Stomach smooth muscle (tissue), 2 donors: ENCODE measurements at regions not wholly inside any gene's neighbourhood (a gene's known extent, or its start where the extent isn't known, plus 50 kb on each side); places are given as distances from the start of the nearest gene placed in this dataset.

Experiments used
- H3K27ac ChIP-seq: one replicate; pipeline ENCODE4 v1.7.0; 2013; ENCODE audit warnings: mild to moderate bottlenecking, low read length, inconsistent platforms
- H3K27me3 ChIP-seq, 2 donors: one replicate each; pipeline ENCODE4 v1.7.0; 2013; ENCODE audit warnings: low read length in 2 of 2; ENCODE audit not compliant: insufficient read depth in 2 of 2, control insufficient read depth in 1 of 2
- H3K36me3 ChIP-seq, 2 donors: one replicate each; pipeline ENCODE4 v1.7.0; 2013; ENCODE audit warnings: low read length in 2 of 2; ENCODE audit not compliant: control insufficient read depth in 2 of 2, insufficient read depth in 2 of 2
- H3K4me1 ChIP-seq: one replicate; pipeline ENCODE4 v1.7.0; 2013; ENCODE audit warnings: low read length; ENCODE audit not compliant: control insufficient read depth, insufficient read depth
- H3K4me3 ChIP-seq, 2 donors: one replicate each; pipeline ENCODE4 v1.7.0; 2013; ENCODE audit warnings: low read length in 2 of 2
- H3K9ac ChIP-seq, 2 donors: one replicate each; pipeline ENCODE4 v1.7.0; 2013; ENCODE audit warnings: low read length in 2 of 2, mild to moderate bottlenecking in 1 of 2
- H3K9me3 ChIP-seq, 2 donors: one replicate each; pipeline ENCODE4 v1.7.0; 2013; ENCODE audit warnings: low read length in 2 of 2; ENCODE audit not compliant: control insufficient read depth in 2 of 2
- donor health status: healthy.
- donor health status: Pancreatic carcinoma.

DNA sequence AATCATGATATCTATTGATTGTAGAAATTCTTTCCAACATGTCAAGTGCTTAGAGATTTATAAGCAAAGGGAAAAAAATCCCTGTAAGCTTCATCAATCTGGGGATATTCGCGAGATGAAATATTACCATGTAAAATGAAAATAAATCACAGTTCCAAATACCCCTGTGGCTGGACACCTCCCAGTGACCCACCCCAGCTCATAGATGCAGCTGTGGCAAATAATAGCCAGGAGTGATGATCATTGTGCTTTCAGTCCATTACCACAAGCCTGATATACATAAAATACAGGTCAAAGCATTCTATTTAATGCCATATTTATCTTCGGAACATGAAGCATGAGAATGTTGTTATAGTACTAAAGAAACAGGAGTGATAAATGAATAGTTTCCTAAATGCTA lies 274.9 kb upstream of the LRRC7 start:
- H3K27me3 ChIP-seq: no peaks in the 10 kb centered on the region
- H3K36me3 ChIP-seq: no peaks in the 10 kb centered on the region
- no peak overlapping the region for H3K4me3 ChIP-seq
- no peak overlapping the region for H3K27ac ChIP-seq
- H3K9me3 ChIP-seq: no peaks in the 10 kb centered on the region
- H3K9ac ChIP-seq: no peak overlapping the region
- H3K4me1 ChIP-seq: no peaks in the 10 kb centered on the region

DNA sequence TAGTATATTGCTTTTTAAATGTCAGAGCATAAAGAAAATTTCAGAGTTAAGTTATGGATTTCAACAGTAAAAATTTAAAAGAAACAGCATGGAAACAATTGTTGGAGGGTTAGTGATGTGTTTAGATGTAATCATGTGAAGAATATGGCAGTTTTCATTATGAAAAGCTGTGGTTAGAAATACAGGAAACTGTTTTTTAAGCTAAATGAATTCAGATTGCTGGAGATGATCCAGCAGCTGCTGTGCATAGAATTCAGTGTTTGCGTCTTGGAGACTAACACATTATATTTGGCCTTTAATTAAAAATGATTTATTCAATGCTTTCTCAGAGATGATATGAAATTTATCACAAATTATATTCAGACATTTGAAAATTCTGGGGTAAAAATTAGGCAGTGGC lies 273.6 kb upstream of the LRRC7 start:
- H3K36me3 ChIP-seq: no peaks in the 10 kb centered on the region
- no peaks in the 10 kb centered on the region for H3K9me3 ChIP-seq
- no peaks in the 10 kb centered on the region for H3K27me3 ChIP-seq
- no peak overlapping the region for H3K4me3 ChIP-seq
- H3K9ac ChIP-seq: no peak overlapping the region
- no peaks in the 10 kb centered on the region for H3K4me1 ChIP-seq
- no peak overlapping the region for H3K27ac ChIP-seq

DNA sequence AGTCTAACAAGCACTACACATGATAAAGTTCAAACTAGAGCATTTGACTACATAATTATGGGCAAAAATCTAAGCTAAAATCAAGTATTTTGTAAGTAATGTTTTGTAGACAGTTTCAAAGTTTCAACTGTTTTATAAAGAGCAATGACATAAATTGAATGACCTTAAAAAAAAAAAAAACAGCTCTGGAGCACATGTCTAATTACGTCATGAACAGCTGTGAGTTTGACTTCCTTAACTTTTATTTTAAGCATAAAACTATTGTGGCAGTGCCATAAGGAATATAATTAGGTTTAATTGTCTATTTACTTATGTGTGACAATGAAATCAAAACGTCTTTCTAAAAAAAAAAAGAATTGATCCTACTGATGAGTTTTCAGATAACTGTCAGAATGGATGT lies 272.5 kb upstream of the LRRC7 start:
- Histone ChIP-seq H3K27me3 (no peaks in the 10 kb centered on the region), H3K4me3 (no peak overlapping the region), H3K9ac (no peak overlapping the region), H3K4me1 (no peaks in the 10 kb centered on the region), H3K9me3 (no peaks in the 10 kb centered on the region), H3K27ac (no peak overlapping the region), H3K36me3 (no peaks in the 10 kb centered on the region)

DNA sequence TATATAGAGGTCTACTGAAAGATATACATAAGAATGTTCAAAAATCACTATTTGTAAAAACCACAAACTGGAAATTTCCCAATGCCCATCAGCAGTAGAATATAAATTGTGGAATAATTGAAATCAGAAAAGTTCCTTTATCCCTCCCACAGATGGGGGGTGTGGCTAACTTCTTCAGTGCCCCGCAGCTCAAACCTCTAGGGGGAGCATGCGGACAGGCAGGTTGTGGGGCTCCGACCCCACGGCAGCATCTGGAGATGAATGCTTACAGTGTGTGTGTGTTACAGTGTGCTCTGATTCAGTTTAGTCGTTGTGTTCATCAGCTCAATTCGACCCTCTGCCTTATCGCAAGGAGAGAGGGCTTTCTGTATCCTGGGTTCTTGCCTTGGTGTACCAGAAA lies 262.1 kb upstream of the LRRC7 start:
- Histone ChIP-seq H3K9me3 (no peaks in the 10 kb centered on the region), H3K4me3 (no peak overlapping the region), H3K27ac (no peak overlapping the region), H3K9ac (no peak overlapping the region), H3K4me1 (no peaks in the 10 kb centered on the region), H3K36me3 (no peaks in the 10 kb centered on the region), H3K27me3 (no peaks in the 10 kb centered on the region)

DNA sequence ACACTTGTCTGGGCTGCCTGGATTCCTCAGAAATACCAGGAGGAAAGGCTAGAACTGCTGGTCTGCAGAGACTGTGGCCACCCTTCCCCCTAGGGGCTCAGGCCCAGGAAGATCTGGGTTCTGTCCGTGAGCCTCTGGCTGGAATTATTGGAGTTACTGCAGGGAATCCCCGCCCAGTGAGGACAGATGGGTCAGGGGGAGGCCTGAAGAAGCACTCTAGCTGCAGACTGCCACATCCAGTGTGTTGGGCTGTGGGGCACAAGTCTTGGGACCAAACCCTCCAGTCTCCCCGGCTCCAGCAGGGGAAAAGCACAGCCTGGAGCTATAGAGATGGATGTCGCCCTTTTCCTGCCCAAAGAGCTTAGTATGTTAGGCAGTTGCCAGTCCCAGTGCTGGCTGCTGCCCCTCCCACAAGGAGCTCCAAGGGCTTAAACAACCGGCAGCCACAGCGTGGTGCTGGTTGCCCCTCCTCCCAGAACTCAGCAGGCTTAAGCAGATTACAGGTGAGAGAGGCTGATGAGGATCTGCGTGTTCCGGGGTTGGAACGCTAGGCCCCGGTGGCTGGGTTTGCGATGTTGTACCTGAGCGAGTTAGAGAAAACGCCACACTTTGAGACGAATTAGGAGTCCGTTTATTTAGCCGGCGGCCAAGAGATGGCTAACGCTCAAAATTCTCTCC lies 255.5 kb upstream of the LRRC7 start:
- Histone ChIP-seq H3K27ac (no peak overlapping the region), H3K36me3 (no peaks in the 10 kb centered on the region), H3K27me3 (no peaks in the 10 kb centered on the region), H3K4me3 (no peak overlapping the region), H3K9me3 (no peaks in the 10 kb centered on the region), H3K9ac (no peak overlapping the region), H3K4me1 (no peaks in the 10 kb centered on the region)

DNA sequence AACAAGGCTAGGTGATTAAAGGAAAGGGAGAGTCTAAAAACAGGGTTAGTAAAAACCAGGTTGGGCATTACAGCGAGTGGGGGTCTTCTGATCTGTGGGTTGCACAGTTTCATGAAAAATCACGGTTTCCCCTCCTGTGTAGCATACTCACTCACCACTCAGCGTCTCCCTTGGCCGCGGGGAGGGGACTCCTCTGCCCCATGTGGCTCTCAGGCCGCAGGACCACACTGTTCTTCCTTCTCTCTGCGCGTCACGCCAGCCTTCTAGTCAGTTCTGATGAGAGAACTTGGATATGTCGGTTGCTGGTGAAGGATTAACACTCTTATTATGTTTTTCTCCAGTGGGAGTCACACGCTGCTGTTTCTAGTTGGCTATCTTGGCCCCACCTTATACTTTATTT lies 254.6 kb upstream of the LRRC7 start:
- H3K4me3 ChIP-seq: no peak overlapping the region
- no peak overlapping the region for H3K9ac ChIP-seq
- no peaks in the 10 kb centered on the region for H3K27me3 ChIP-seq
- no peaks in the 10 kb centered on the region for H3K4me1 ChIP-seq
- no peaks in the 10 kb centered on the region for H3K36me3 ChIP-seq
- no peak overlapping the region for H3K27ac ChIP-seq
- no peaks in the 10 kb centered on the region for H3K9me3 ChIP-seq

DNA sequence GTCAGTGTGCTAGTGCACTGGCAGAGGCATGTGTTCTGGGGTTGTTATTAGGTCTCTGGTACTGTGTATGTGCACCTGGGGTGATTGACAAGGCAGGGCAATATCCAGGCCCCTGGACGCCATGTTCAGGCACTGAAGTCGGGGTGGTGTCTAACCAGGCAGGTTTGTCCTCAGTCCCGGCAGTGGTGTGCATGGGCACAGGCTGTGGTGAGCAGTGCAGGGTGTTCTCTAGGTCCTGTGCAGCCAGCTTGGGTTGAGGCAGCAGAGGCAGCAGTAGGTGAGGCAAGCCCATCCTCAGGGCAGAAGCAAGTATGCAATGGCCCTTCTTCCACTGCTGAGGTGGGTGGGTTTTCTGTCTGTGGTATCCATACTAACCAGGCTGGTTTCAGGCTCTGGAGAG lies 252.3 kb upstream of the LRRC7 start:
- Histone ChIP-seq H3K4me3 (no peak overlapping the region), H3K27ac (no peak overlapping the region), H3K27me3 (no peaks in the 10 kb centered on the region), H3K36me3 (no peaks in the 10 kb centered on the region), H3K9me3 (no peaks in the 10 kb centered on the region), H3K9ac (no peak overlapping the region), H3K4me1 (no peaks in the 10 kb centered on the region)

DNA sequence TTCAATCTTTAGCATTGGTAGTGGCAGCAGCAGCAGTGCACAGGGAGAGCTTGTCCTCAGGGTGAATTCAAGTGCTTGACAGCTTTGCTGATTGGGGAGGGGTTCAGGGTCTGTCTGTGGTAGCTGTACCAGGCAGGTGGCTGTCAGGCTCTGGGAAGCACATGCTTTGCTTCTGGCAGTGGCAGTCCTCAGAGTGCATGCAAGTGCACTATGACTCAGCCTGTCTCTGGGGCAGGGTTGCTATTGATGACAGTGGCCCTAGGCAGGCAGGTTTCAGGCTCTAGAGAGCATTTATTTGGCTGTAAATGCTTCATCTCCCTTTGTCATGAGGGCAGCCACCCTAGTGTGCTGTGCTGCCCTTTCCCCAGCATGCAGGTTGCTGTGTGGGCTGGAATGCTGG lies 251.9 kb upstream of the LRRC7 start:
- Histone ChIP-seq H3K9ac (no peak overlapping the region), H3K9me3 (no peaks in the 10 kb centered on the region), H3K27ac (no peak overlapping the region), H3K36me3 (no peaks in the 10 kb centered on the region), H3K4me3 (no peak overlapping the region), H3K27me3 (no peaks in the 10 kb centered on the region), H3K4me1 (no peaks in the 10 kb centered on the region)

DNA sequence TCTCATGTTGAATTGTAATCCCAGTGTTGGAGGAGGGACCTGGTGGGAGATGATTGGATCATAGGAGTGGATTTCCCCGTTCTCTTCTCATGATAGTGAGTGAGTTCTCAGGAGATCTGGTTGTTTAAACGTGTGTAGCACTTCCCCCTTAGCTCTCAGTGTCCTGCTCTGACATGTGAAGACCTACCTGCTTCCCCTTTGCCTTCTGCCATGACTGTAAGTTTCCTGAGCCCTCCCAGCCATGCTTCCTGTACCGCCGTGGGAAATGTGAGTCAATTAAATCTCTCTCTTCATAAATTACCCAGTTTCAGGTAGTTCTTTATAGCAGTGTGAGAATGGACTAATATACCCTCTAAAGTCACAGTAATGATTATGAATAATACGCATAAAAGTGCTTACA lies 248.4 kb upstream of the LRRC7 start:
- Histone ChIP-seq H3K36me3 (no peaks in the 10 kb centered on the region), H3K27me3 (no peaks in the 10 kb centered on the region), H3K9me3 (no peaks in the 10 kb centered on the region), H3K9ac (no peak overlapping the region), H3K4me3 (no peak overlapping the region), H3K4me1 (no peaks in the 10 kb centered on the region), H3K27ac (no peak overlapping the region)

DNA sequence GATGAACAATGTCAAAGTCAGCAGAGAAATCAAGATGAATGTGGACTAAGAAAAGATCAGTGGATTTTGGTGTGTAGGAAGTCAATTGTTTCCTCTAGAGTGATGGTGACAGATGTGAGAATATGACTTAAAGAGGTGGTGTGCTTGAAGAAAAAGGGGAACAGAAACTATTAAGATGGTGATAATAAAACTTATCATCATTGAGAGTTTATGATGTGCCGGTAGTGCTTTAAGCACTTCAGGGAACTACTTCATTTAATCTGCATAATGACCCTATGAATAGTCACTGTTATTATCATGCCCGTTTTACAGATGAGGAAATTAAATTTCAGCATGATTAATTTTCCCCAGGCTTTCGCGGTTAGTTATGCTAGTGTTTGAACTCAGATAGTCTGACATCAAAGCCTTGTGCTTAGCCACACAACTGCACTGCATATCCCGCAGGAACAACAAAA lies 246.9 kb upstream of the LRRC7 start:
- no peaks in the 10 kb centered on the region for H3K4me1 ChIP-seq
- no peak overlapping the region for H3K9ac ChIP-seq
- no peak overlapping the region for H3K4me3 ChIP-seq
- H3K27me3 ChIP-seq: no peaks in the 10 kb centered on the region
- H3K27ac ChIP-seq: no peak overlapping the region
- no peaks in the 10 kb centered on the region for H3K9me3 ChIP-seq
- H3K36me3 ChIP-seq: no peaks in the 10 kb centered on the region

DNA sequence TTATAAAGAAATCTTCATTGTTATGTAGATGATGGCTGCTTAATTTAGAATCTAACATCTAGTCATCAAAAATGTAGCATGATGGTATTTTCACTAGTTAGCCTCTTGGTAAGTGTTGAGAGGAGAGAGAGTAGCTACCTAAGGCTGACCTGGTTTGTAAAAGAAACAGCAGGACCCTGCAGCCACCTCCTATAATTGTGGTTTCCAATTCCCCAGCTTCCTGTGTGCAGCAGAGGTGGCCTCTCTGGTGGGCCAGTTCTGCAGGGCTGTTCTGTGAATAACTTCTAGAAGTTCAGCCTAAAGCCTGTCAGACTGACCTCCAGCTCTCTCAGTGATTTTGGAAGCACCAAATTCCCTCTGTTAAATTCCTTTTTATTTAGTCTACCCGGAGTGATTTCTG lies 246.4 kb upstream of the LRRC7 start:
- H3K27me3 ChIP-seq: no peaks in the 10 kb centered on the region

More for the DNA sequence above, 246.4 kb upstream of the LRRC7 start:
- H3K27ac ChIP-seq: no peak overlapping the region
- H3K4me1 ChIP-seq: no peaks in the 10 kb centered on the region
- no peak overlapping the region for H3K9ac ChIP-seq
- H3K9me3 ChIP-seq: no peaks in the 10 kb centered on the region
- H3K36me3 ChIP-seq: no peaks in the 10 kb centered on the region
- H3K4me3 ChIP-seq: no peak overlapping the region
